Panc1 (cell line): ENCODE measurements at regions not wholly inside any gene's neighbourhood (a gene's known extent, or its start where the extent isn't known, plus 50 kb on each side); places are given as distances from the start of the nearest gene placed in this dataset.
"Not testable (repeated sequence)": the region's sequence is repeated elsewhere in the genome, so short reads cannot be mapped to it uniquely, and the experiment has no call there.

Experiments
- ATAC-seq: fragments of 200-7000 bp; cut with Tn5 transposase; 2 replicates; pipeline ENCODE4 v1.9.1; 2020; ENCODE audit warnings: mild to moderate bottlenecking, moderate library complexity
- BruUV-seq: library from RNA; stranded (reverse); fragments of 400-500 nt; replicated peaks from 2 replicates; lab custom pipeline; 2021; lab: Mats Ljungman, UMichigan
- CTCF ChIA-PET: fragments of 300-600 bp; sonication (Branson Sonifier 250); formaldehyde crosslinking; loops from one replicate; lab custom pipeline; 2022; ENCODE audit warnings: antibody characterized with exemption; lab: Charles Lee
- POLR2A ChIA-PET: fragments of 300-600 bp; sonication (Branson Sonifier 250); formaldehyde crosslinking; loops from one replicate; lab custom pipeline; 2022; ENCODE audit warnings: antibody characterized with exemption; lab: Charles Lee
- DNase-seq: peaks from one replicate; pipeline ENCODE4 v3.0.0-alpha.2; 2010; ENCODE audit warnings: low read depth, low spot score
- H3K27ac ChIP-seq: 2 replicates; pipeline ENCODE4 v1.5.1; 2011; ENCODE audit warnings: mild to moderate bottlenecking, low read length, inconsistent platforms
- H3K27me3 ChIP-seq: fragments of 200-500 bp; sonication (Bioruptor generic); 2 replicates; pipeline ENCODE4 v1.6.0; 2014; ENCODE audit warnings: low read length, inconsistent platforms; ENCODE audit not compliant: control insufficient read depth, insufficient read depth
- H3K36me3 ChIP-seq: fragments of 200-500 bp; sonication (Bioruptor generic); 2 replicates; pipeline ENCODE4 v1.5.1; 2014; ENCODE audit warnings: inconsistent platforms, mild to moderate bottlenecking, low read length, moderate library complexity; ENCODE audit not compliant: control insufficient read depth, insufficient read depth
- H3K4me1 ChIP-seq: 2 replicates; pipeline ENCODE4 v1.5.1; 2011; ENCODE audit warnings: inconsistent platforms, mild to moderate bottlenecking, low read length, moderate library complexity; ENCODE audit not compliant: control insufficient read depth, insufficient read depth
- H3K4me3 ChIP-seq, 2 experiments: 2 replicates each; pipeline ENCODE4 v1.5.1; 2011 to 2012; ENCODE audit warnings: low read depth in 2 of 2, low read length in 2 of 2, mild to moderate bottlenecking in 2 of 2, inconsistent platforms in 1 of 2, moderate library complexity in 1 of 2
- H3K9me3 ChIP-seq: fragments of 200-500 bp; sonication (Bioruptor generic); 2 replicates; pipeline ENCODE4 v1.5.1; 2014; ENCODE audit warnings: low read depth, mild to moderate bottlenecking, inconsistent platforms, low read length, moderate library complexity; ENCODE audit not compliant: control insufficient read depth, insufficient read depth
- CTCF ChIP-seq: fragments of 450-650 bp; IDR thresholded peaks from 2 replicates; pipeline ENCODE4 v1.5.1; 2017; ENCODE audit warnings: mild to moderate bottlenecking
- POLR2AphosphoS5 ChIP-seq: IDR thresholded peaks from 2 replicates; pipeline ENCODE4 v1.6.1; 2012; ENCODE audit warnings: mild to moderate bottlenecking, low read depth, low read length, moderate library complexity
- REST ChIP-seq, 2 experiments: IDR thresholded peaks; 2 replicates each; pipeline ENCODE4 v1.6.1; 2011 to 2012; ENCODE audit warnings: low read depth in 2 of 2, control low read depth in 1 of 2, low read length in 1 of 2, mild to moderate bottlenecking in 1 of 2, moderate library complexity in 1 of 2; ENCODE audit not compliant: insufficient read depth in 1 of 2
- SIN3A ChIP-seq: IDR thresholded peaks from 2 replicates; pipeline ENCODE4 v1.6.1; 2012; ENCODE audit warnings: low read depth, mild to moderate bottlenecking, low read length, moderate library complexity, borderline replicate concordance; ENCODE audit not compliant: insufficient read depth
- TCF7L2 ChIP-seq: IDR thresholded peaks from 2 replicates; pipeline ENCODE4 v1.6.1; 2011; ENCODE audit warnings: mild to moderate bottlenecking, low read depth, low read length, inconsistent platforms
- in situ Hi-C: cut with HindIII; loops from 2 replicates; pipeline ENCODE4 v1.10.0; 2016; ENCODE audit warnings: low sequenced_read_pairs, low pct_unique_long_range_greater_than_20kb
- intact Hi-C: fragments of 100-400 bp; cut with micrococcal nuclease; formaldehyde crosslinking; loops from one replicate; pipeline ENCODE4 v1.10.0; 2022; ENCODE audit not compliant: unreplicated experiment

- ChIA-PET POLR2A (no interaction called here), CTCF (no interaction called here)
- BruUV-seq, result no TSS peak
- intact Hi-C loops, result no loop called here
- no peaks in the 10 kb centered on the region for H3K4me1 ChIP-seq
- TF ChIP-seq CTCF, result no peak
- TF ChIP-seq REST (IDR thresholded peaks at IDR 0.05; ENCODE audit: insufficient read depth in 1 of 2, low read depth in 2 of 2, low read length in 1 of 2), result no peak
- no peak for TF ChIP-seq SIN3A
- TF ChIP-seq POLR2AphosphoS5, result no peak
- no peak for TF ChIP-seq TCF7L2
- H3K9me3 ChIP-seq, result no peaks in the 10 kb centered on the region
- no peak overlapping the region for H3K27ac ChIP-seq
- no peak overlapping the region for H3K4me3 ChIP-seq
- in situ Hi-C loops, result no loop called here
- ATAC-seq (no peak), DNase-seq (no peak)
- H3K27me3 ChIP-seq, result no peaks in the 10 kb centered on the region
- no peaks in the 10 kb centered on the region for H3K36me3 ChIP-seq
Measured at GRCh38 chr9:71509054-71509453, 259.3 kb downstream of the CEMIP2 start.

GRCh38 chr9:71508141-71508540 lies 260.2 kb downstream of the CEMIP2 start:
- BruUV-seq, ATAC-seq, H3K36me3 ChIP-seq, H3K4me1 ChIP-seq, POLR2A ChIA-PET, in situ Hi-C loops, H3K4me3 ChIP-seq, H3K9me3 ChIP-seq, DNase-seq, H3K27me3 ChIP-seq, intact Hi-C loops, CTCF ChIA-PET, H3K27ac ChIP-seq: not testable (repeated sequence)

- ATAC-seq, result no peak
- no peak overlapping the region for H3K27ac ChIP-seq
- no TSS peak for BruUV-seq
- intact Hi-C loops (no loop called here), in situ Hi-C loops (no loop called here)
- H3K4me1 ChIP-seq, result no peaks in the 10 kb centered on the region
- H3K4me3 ChIP-seq, result no peak overlapping the region
- no peak for DNase-seq
- TF ChIP-seq SIN3A, result no peak
- no peak for TF ChIP-seq CTCF
- TF ChIP-seq TCF7L2, result no peak
- no peak for TF ChIP-seq REST (IDR thresholded peaks at IDR 0.05; ENCODE audit: insufficient read depth in 1 of 2, low read depth in 2 of 2, low read length in 1 of 2)
- TF ChIP-seq POLR2AphosphoS5, result no peak
- H3K9me3 ChIP-seq, result no peaks in the 10 kb centered on the region
- H3K27me3 ChIP-seq, result no peaks in the 10 kb centered on the region
- CTCF ChIA-PET, result no interaction called here
- POLR2A ChIA-PET, result no interaction called here
- no peaks in the 10 kb centered on the region for H3K36me3 ChIP-seq
Measured at GRCh38 chr9:71506821-71507220, 261.5 kb downstream of the CEMIP2 start.
